Adipocyte (in vitro differentiated cells): ENCODE measurements at regions not wholly inside any gene's neighbourhood (a gene's known extent, or its start where the extent isn't known, plus 50 kb on each side); places are given as distances from the start of the nearest gene placed in this dataset.

Source experiments
- DNase-seq: peaks from one replicate; pipeline ENCODE4 v3.0.0-alpha.2; 2015; ENCODE audit warnings: low read depth
- H3K27me3 ChIP-seq: replicated peaks from 2 replicates; pipeline ENCODE4 v1.7.0; 2013; ENCODE audit warnings: mild to moderate bottlenecking, low read length, moderate library complexity; ENCODE audit not compliant: control insufficient read depth, insufficient read depth
- H3K36me3 ChIP-seq: 2 replicates; pipeline ENCODE4 v1.7.0; 2013; ENCODE audit warnings: low read length, mild to moderate bottlenecking, moderate library complexity; ENCODE audit not compliant: control insufficient read depth, insufficient read depth, severe bottlenecking
- H3K4me1 ChIP-seq: 2 replicates; pipeline ENCODE4 v1.7.0; 2013; ENCODE audit warnings: mild to moderate bottlenecking, low read length, moderate library complexity; ENCODE audit not compliant: control insufficient read depth, insufficient read depth
- H3K4me3 ChIP-seq: 2 replicates; pipeline ENCODE4 v1.7.0; 2013; ENCODE audit warnings: mild to moderate bottlenecking, low read length, moderate library complexity
- H3K9ac ChIP-seq: 2 replicates; pipeline ENCODE4 v1.7.0; 2013; ENCODE audit warnings: mild to moderate bottlenecking, low read length, moderate library complexity
- H3K9me3 ChIP-seq: 2 replicates; pipeline ENCODE4 v1.7.0; 2013; ENCODE audit warnings: mild to moderate bottlenecking, low read length, moderate library complexity; ENCODE audit not compliant: control insufficient read depth

- DNase-seq, result no peak
- Histone ChIP-seq H3K27me3 (no peaks in the 10 kb centered on the region), H3K36me3 (no peaks in the 10 kb centered on the region), H3K4me3 (no peak overlapping the region), H3K9ac (no peak overlapping the region), H3K4me1 (no peaks in the 10 kb centered on the region), H3K9me3 (no peaks in the 10 kb centered on the region)
These were observed 208.7 kb upstream of the SLC35G4 start for GRCh38 chr18:11400703-11401102.

- Histone ChIP-seq H3K4me1 (peaks cover 4% of the 10 kb centered on the region), H3K27me3 (no peaks in the 10 kb centered on the region), H3K36me3 (no peaks in the 10 kb centered on the region), H3K9me3 (no peaks in the 10 kb centered on the region), H3K4me3 (no peak overlapping the region), H3K9ac (no peak overlapping the region)
- no peak for DNase-seq
These were observed 210.8 kb upstream of the SLC35G4 start for GRCh38 chr18:11398625-11399024.

- no peaks in the 10 kb centered on the region for H3K27me3 ChIP-seq
- H3K9ac ChIP-seq, result no peak overlapping the region
- H3K4me1 ChIP-seq, result peaks cover 10% of the 10 kb centered on the region
- H3K4me3 ChIP-seq, result no peak overlapping the region
- DNase-seq, result peak; percentile 18
- no peaks in the 10 kb centered on the region for H3K36me3 ChIP-seq
- H3K9me3 ChIP-seq, result no peaks in the 10 kb centered on the region
These were observed 216.2 kb upstream of the SLC35G4 start for GRCh38 chr18:11392980-11393885.

- Histone ChIP-seq H3K4me3 (no peak overlapping the region), H3K9ac (no peak overlapping the region), H3K4me1 (peaks cover 10% of the 10 kb centered on the region), H3K27me3 (no peaks in the 10 kb centered on the region), H3K36me3 (no peaks in the 10 kb centered on the region), H3K9me3 (no peaks in the 10 kb centered on the region)
- DNase-seq, result no peak
These were observed 217.1 kb upstream of the SLC35G4 start for GRCh38 chr18:11392292-11392691.

- peaks cover 10% of the 10 kb centered on the region for H3K4me1 ChIP-seq
These were observed 217.7 kb upstream of the SLC35G4 start for GRCh38 chr18:11391661-11392060.

GRCh38 chr18:11388755-11389680 is 220.4 kb upstream of the SLC35G4 start:
- H3K9me3 ChIP-seq, result no peaks in the 10 kb centered on the region
- H3K27me3 ChIP-seq, result peaks cover 2% of the 10 kb centered on the region
- no peaks in the 10 kb centered on the region for H3K36me3 ChIP-seq
- H3K4me3 ChIP-seq, result no peak overlapping the region
- no peak for DNase-seq
- peaks cover 10% of the 10 kb centered on the region for H3K4me1 ChIP-seq
- no peak overlapping the region for H3K9ac ChIP-seq

More at GRCh38 chr18:11391661-11392060, 217.7 kb upstream of the SLC35G4 start:
- no peaks in the 10 kb centered on the region for H3K36me3 ChIP-seq
- DNase-seq, result peak; percentile 15
- H3K4me3 ChIP-seq, result no peak overlapping the region
- no peak overlapping the region for H3K9ac ChIP-seq
- no peaks in the 10 kb centered on the region for H3K9me3 ChIP-seq
- peaks cover 2% of the 10 kb centered on the region for H3K27me3 ChIP-seq

GRCh38 chr18:11387880-11388279 is 221.5 kb upstream of the SLC35G4 start:
- no peak for DNase-seq
- Histone ChIP-seq H3K9me3 (no peaks in the 10 kb centered on the region), H3K4me1 (no peaks in the 10 kb centered on the region), H3K36me3 (no peaks in the 10 kb centered on the region), H3K4me3 (no peak overlapping the region), H3K27me3 (peaks cover 2% of the 10 kb centered on the region), H3K9ac (no peak overlapping the region)

GRCh38 chr18:11383381-11383780 is 226.0 kb upstream of the SLC35G4 start:
- no peaks in the 10 kb centered on the region for H3K4me1 ChIP-seq
- no peaks in the 10 kb centered on the region for H3K9me3 ChIP-seq
- H3K27me3 ChIP-seq, result peaks cover 2% of the 10 kb centered on the region
- no peak overlapping the region for H3K9ac ChIP-seq
- H3K36me3 ChIP-seq, result no peaks in the 10 kb centered on the region
- no peak overlapping the region for H3K4me3 ChIP-seq
- DNase-seq, result no peak

- no peaks in the 10 kb centered on the region for H3K36me3 ChIP-seq
- H3K9me3 ChIP-seq, result no peaks in the 10 kb centered on the region
- no peaks in the 10 kb centered on the region for H3K27me3 ChIP-seq
- DNase-seq, result no peak
- H3K9ac ChIP-seq, result no peak overlapping the region
- H3K4me1 ChIP-seq, result no peaks in the 10 kb centered on the region
- H3K4me3 ChIP-seq, result no peak overlapping the region
These were observed 228.4 kb upstream of the SLC35G4 start for GRCh38 chr18:11380968-11381367.

GRCh38 chr18:11379660-11380059 is 229.7 kb upstream of the SLC35G4 start:
- no peaks in the 10 kb centered on the region for H3K27me3 ChIP-seq
- no peaks in the 10 kb centered on the region for H3K9me3 ChIP-seq
- H3K9ac ChIP-seq, result no peak overlapping the region
- DNase-seq, result no peak
- H3K4me1 ChIP-seq, result no peaks in the 10 kb centered on the region
- no peaks in the 10 kb centered on the region for H3K36me3 ChIP-seq
- H3K4me3 ChIP-seq, result no peak overlapping the region
